OCI-LY7 (cell line): ENCODE measurements at regions not wholly inside any gene's neighbourhood (a gene's known extent, or its start where the extent isn't known, plus 50 kb on each side); places are given as distances from the start of the nearest gene placed in this dataset.
"Not testable (repeated sequence)": the region's sequence is repeated elsewhere in the genome, so short reads cannot be mapped to it uniquely, and the experiment has no call there.

Experiments used
- BruUV-seq: library from RNA; stranded (reverse); fragments of 400-500 nt; replicated peaks from 2 replicates; lab custom pipeline; 2021; lab: Mats Ljungman, UMichigan
- CTCF ChIA-PET: fragments of 300-600 bp; sonication (Branson Sonifier 250); formaldehyde crosslinking; loops from one replicate; lab custom pipeline; 2022; ENCODE audit warnings: antibody characterized with exemption; ENCODE audit not compliant: unreplicated experiment; lab: Charles Lee
- POLR2A ChIA-PET: fragments of 300-600 bp; sonication (Branson Sonifier 250); formaldehyde crosslinking; loops from one replicate; lab custom pipeline; 2022; ENCODE audit warnings: antibody characterized with exemption; lab: Charles Lee
- DNase-seq: peaks from one replicate; pipeline ENCODE4 v3.0.0-alpha.2; 2015; ENCODE audit warnings: low spot score
- H2AFZ ChIP-seq: fragments of 200-600 bp; sonication (generic), shearing (Covaris generic); 2 replicates; pipeline ENCODE4 v1.6.1; 2014; ENCODE audit warnings: mild to moderate bottlenecking, antibody characterized with exemption, low read length, moderate library complexity
- H3K27ac ChIP-seq: fragments of 200-600 bp; sonication (generic); 2 replicates; pipeline ENCODE4 v1.5.1; 2014; ENCODE audit warnings: mixed run types, low read depth, mild to moderate bottlenecking, moderate library complexity, low read length, inconsistent platforms; ENCODE audit not compliant: poor library complexity, severe bottlenecking
- H3K36me3 ChIP-seq: fragments of 200-600 bp; sonication (generic); 2 replicates; pipeline ENCODE4 v1.6.1; 2014; ENCODE audit warnings: mild to moderate bottlenecking, antibody characterized with exemption, low read length, moderate library complexity, mixed read lengths; ENCODE audit not compliant: insufficient read depth
- H3K4me1 ChIP-seq: fragments of 200-600 bp; sonication (generic); 2 replicates; pipeline ENCODE4 v1.5.1; 2014; ENCODE audit warnings: mild to moderate bottlenecking, low read length; ENCODE audit not compliant: insufficient read depth, poor library complexity, severe bottlenecking
- H3K4me2 ChIP-seq: fragments of 200-600 bp; sonication (generic); 2 replicates; pipeline ENCODE4 v1.6.1; 2014; ENCODE audit warnings: mild to moderate bottlenecking, low read length
- H3K4me3 ChIP-seq: fragments of 200-600 bp; sonication (generic); 2 replicates; pipeline ENCODE4 v1.5.1; 2014; ENCODE audit warnings: mild to moderate bottlenecking, low read depth, low read length; ENCODE audit not compliant: poor library complexity, severe bottlenecking
- H3K79me2 ChIP-seq: fragments of 200-600 bp; sonication (generic); 2 replicates; pipeline ENCODE4 v1.6.1; 2016; ENCODE audit warnings: low read depth, mild to moderate bottlenecking, low read length, moderate library complexity, mixed read lengths; ENCODE audit not compliant: insufficient read depth
- H3K9me2 ChIP-seq: fragments of 200-600 bp; sonication (generic); 2 replicates; pipeline ENCODE4 v1.6.1; 2016; ENCODE audit warnings: mild to moderate bottlenecking, low read length, mixed read lengths; ENCODE audit not compliant: insufficient read depth
- H3K9me3 ChIP-seq: fragments of 200-600 bp; sonication (generic); 2 replicates; pipeline ENCODE4 v1.6.1; 2014; ENCODE audit warnings: mild to moderate bottlenecking, mixed run types, low read length, mixed read lengths
- H4K20me1 ChIP-seq: fragments of 200-600 bp; sonication (generic); 2 replicates; pipeline ENCODE4 v1.6.1; 2014; ENCODE audit warnings: mild to moderate bottlenecking, antibody characterized with exemption, low read length, moderate library complexity, mixed read lengths; ENCODE audit not compliant: insufficient read depth
- EZH2phosphoT487 ChIP-seq: fragments of 200-600 bp; sonication (generic); IDR thresholded peaks from 2 replicates; pipeline ENCODE4 v1.6.1; 2018; ENCODE audit warnings: low read depth, borderline replicate concordance, mild to moderate bottlenecking, mixed run types, antibody characterized with exemption, low read length, moderate library complexity, mixed read lengths
- intact Hi-C: fragments of 100-400 bp; cut with micrococcal nuclease; formaldehyde crosslinking; loops from one replicate; pipeline ENCODE4 v1.10.0; 2022; ENCODE audit not compliant: unreplicated experiment
- TF ChIP-seq, protein P1 (sequence below): fragments of 200-600 bp; sonication (generic); conservative IDR thresholded peaks from 2 replicates; pipeline ENCODE4 v1.5.1; 2014; ENCODE audit warnings: mild to moderate bottlenecking, antibody characterized with exemption, low read length, moderate library complexity, mixed read lengths

DNA sequence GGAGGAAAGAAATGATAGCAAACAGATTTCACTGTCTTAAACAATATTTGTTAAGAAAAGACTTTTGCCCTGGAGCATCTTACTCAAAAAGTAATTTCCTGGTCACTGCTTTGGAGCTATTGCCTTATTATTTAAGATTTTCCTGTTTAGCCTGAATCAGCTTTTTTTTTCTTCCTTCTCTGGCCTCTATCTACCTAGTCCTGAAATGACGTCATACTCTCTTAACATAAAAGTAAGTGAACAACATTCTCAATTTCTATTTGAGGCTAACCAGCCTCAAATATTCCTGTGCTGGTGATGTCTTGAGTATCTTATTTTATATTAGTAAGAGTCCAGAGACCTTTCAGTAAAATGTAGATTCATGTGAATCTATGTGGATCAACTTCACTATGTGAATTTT lies 221.9 kb upstream of the ALCAM start:
- ChIA-PET CTCF (no interaction called here), POLR2A (interaction anchor here (1.3 kb wide), 1 partner anchor 224 kb away, joined by 3 read pairs; no protein-coding TSS in a partner anchor)
- Histone ChIP-seq H3K79me2 (no peaks in the 10 kb centered on the region), H3K4me2 (no peak overlapping the region), H3K36me3 (no peaks in the 10 kb centered on the region), H3K9me2 (no peaks in the 10 kb centered on the region), H3K4me1 (no peaks in the 10 kb centered on the region), H3K4me3 (no peak overlapping the region), H3K27ac (no peak overlapping the region), H3K9me3 (no peaks in the 10 kb centered on the region), H2AFZ (no peak overlapping the region), H4K20me1 (no peaks in the 10 kb centered on the region)
- intact Hi-C loops = no loop called here
- TF ChIP-seq EZH2phosphoT487 = no peak
- TF ChIP-seq, protein P1, sequence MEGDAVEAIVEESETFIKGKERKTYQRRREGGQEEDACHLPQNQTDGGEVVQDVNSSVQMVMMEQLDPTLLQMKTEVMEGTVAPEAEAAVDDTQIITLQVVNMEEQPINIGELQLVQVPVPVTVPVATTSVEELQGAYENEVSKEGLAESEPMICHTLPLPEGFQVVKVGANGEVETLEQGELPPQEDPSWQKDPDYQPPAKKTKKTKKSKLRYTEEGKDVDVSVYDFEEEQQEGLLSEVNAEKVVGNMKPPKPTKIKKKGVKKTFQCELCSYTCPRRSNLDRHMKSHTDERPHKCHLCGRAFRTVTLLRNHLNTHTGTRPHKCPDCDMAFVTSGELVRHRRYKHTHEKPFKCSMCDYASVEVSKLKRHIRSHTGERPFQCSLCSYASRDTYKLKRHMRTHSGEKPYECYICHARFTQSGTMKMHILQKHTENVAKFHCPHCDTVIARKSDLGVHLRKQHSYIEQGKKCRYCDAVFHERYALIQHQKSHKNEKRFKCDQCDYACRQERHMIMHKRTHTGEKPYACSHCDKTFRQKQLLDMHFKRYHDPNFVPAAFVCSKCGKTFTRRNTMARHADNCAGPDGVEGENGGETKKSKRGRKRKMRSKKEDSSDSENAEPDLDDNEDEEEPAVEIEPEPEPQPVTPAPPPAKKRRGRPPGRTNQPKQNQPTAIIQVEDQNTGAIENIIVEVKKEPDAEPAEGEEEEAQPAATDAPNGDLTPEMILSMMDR = no peak
- no peak for DNase-seq
- no TSS peak for BruUV-seq

DNA sequence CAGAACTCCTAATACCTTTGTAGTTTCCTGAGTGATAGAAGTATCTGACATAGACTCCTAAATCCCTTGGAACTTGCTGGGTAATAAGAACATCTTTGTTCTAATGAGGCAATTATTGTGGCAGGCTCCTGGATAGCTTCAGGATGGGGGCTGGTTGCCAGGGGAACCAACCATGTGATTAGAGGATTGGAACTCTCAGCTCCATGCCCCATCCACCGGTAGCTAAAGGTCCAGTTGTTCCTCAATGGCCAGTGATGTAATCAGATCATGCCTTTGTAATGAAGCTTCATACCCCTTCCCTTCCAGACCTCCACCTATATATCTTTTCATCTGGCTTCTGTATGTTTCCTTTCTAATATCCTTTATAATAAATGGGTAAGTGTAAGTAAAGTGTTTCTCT lies 221.2 kb upstream of the ALCAM start:
- POLR2A ChIA-PET = interaction anchor here (1.3 kb wide), 1 partner anchor 223 kb away, joined by 3 read pairs; no protein-coding TSS in a partner anchor
- Histone ChIP-seq H3K9me3 (no peaks in the 10 kb centered on the region), H3K4me3 (no peak overlapping the region), H2AFZ (no peak overlapping the region), H3K36me3 (no peaks in the 10 kb centered on the region), H3K4me1 (no peaks in the 10 kb centered on the region), H3K9me2 (no peaks in the 10 kb centered on the region), H3K4me2 (no peak overlapping the region), H3K79me2 (no peaks in the 10 kb centered on the region), H4K20me1 (no peaks in the 10 kb centered on the region), H3K27ac (no peak overlapping the region)
- intact Hi-C loops = no loop called here
- CTCF ChIA-PET = no interaction called here
- no peak for DNase-seq
- no TSS peak for BruUV-seq
- TF ChIP-seq, protein P1 = no peak
- no peak for TF ChIP-seq EZH2phosphoT487

DNA sequence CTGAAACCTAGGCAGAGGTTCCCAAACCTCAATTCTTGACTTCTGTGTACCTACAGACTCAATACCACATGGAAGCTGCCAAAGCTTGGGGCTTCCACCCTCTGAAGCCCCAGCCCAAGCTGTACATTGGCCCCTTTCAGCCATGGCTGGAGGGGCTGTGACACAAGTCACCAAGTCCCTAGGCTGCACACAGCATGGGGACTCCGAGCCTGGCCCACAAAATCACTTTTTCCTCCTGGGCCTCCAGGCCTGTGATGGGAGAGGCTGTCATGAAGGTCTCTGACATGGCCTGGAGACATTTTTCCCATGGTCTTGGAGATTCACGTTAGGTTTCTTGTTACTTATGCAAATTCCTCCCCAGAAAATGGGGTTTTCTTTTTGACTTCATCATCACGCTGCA lies 217.5 kb upstream of the ALCAM start:
- H2AFZ ChIP-seq, H3K4me1 ChIP-seq, H3K79me2 ChIP-seq, H3K4me2 ChIP-seq, H3K4me3 ChIP-seq, H3K36me3 ChIP-seq, intact Hi-C loops, BruUV-seq, H3K9me3 ChIP-seq, CTCF ChIA-PET, H3K9me2 ChIP-seq, H4K20me1 ChIP-seq, H3K27ac ChIP-seq, DNase-seq: not testable (repeated sequence)
- POLR2A ChIA-PET = interaction anchor here (0.6 kb wide), 1 partner anchor 207 kb away, joined by 3 read pairs; no protein-coding TSS in a partner anchor
